Ascending aorta (tissue), 2 donors: ENCODE measurements at regions not wholly inside any gene's neighbourhood (a gene's known extent, or its start where the extent isn't known, plus 50 kb on each side); places are given as distances from the start of the nearest gene placed in this dataset.

ENCODE experiments used
- DNase-seq, 2 donors: peaks; one replicate each; pipeline ENCODE4 v3.0.0-alpha.2; 2019; ENCODE audit warnings: low spot score in 2 of 2
- H3K27ac ChIP-seq, 2 donors: fragments of 200-600 bp; sonication (generic); one replicate each; pipeline ENCODE4 v1.5.1; 2016 to 2017; ENCODE audit warnings: mild to moderate bottlenecking in 1 of 2
- H3K27me3 ChIP-seq: fragments of 200-600 bp; sonication (generic); one replicate; pipeline ENCODE4 v1.5.1; 2017
- H3K36me3 ChIP-seq, 2 donors: fragments of 200-600 bp; sonication (generic); one replicate each; pipeline ENCODE4 v1.5.1; 2016
- H3K4me1 ChIP-seq, 2 donors: fragments of 200-600 bp; sonication (generic); one replicate each; pipeline ENCODE4 v1.5.1; 2016 to 2017; ENCODE audit warnings: mild to moderate bottlenecking in 1 of 2
- H3K4me3 ChIP-seq, 2 donors: fragments of 200-600 bp; sonication (generic); one replicate each; pipeline ENCODE4 v1.5.1; 2016 to 2017; ENCODE audit warnings: mild to moderate bottlenecking in 1 of 2
- H3K9me3 ChIP-seq, 2 donors: fragments of 200-600 bp; sonication (generic); one replicate each; pipeline ENCODE4 v1.5.1; 2016
- CTCF ChIP-seq, 3 experiments: fragments of 200-600 bp in 2 of 3; fragments of 450-650 bp in 1 of 3; sonication (generic) in 2 of 3; IDR thresholded peaks; one replicate each; pipeline ENCODE4 v1.5.1; 2016 to 2019; ENCODE audit warnings: antibody characterized with exemption in 3 of 3, mild to moderate bottlenecking in 1 of 3, moderate library complexity in 1 of 3
- intact Hi-C: fragments of 100-400 bp; cut with DNase I; formaldehyde crosslinking; loops from one replicate; pipeline ENCODE4 v1.15.1; 2023

GRCh38 chr4:121237069-121237399 lies 72.9 kb upstream of the TNIP3 start:
- Histone ChIP-seq H3K27ac (no peak overlapping the region), H3K4me3 (no peak overlapping the region), H3K4me1 (no peaks in the 10 kb centered on the region), H3K36me3 (no peaks in the 10 kb centered on the region), H3K27me3 (no peaks in the 10 kb centered on the region), H3K9me3 (no peaks in the 10 kb centered on the region)
- TF ChIP-seq CTCF (IDR thresholded peaks at IDR 0.05), result no peak
- DNase-seq, result no peak
- intact Hi-C loops, result no loop called here

GRCh38 chr4:121236353-121237068 lies 72.4 kb upstream of the TNIP3 start:
- no peak for DNase-seq
- Histone ChIP-seq H3K4me3 (no peak overlapping the region), H3K27me3 (no peaks in the 10 kb centered on the region), H3K9me3 (no peaks in the 10 kb centered on the region), H3K27ac (no peak overlapping the region), H3K36me3 (no peaks in the 10 kb centered on the region), H3K4me1 (no peaks in the 10 kb centered on the region)
- no peak for TF ChIP-seq CTCF (IDR thresholded peaks at IDR 0.05)
- intact Hi-C loops, result no loop called here

- intact Hi-C loops, result no loop called here
- no peak overlapping the region for H3K4me3 ChIP-seq
Observed at GRCh38 chr4:121233982-121234381, 69.9 kb upstream of the TNIP3 start.

GRCh38 chr4:121229993-121230392 lies 65.9 kb upstream of the TNIP3 start:
- no peak for DNase-seq
- H3K27ac ChIP-seq, result no peak overlapping the region
- H3K4me3 ChIP-seq, result no peak overlapping the region
- H3K4me1 ChIP-seq, result no peaks in the 10 kb centered on the region
- H3K9me3 ChIP-seq, result no peaks in the 10 kb centered on the region
- H3K27me3 ChIP-seq, result no peaks in the 10 kb centered on the region
- intact Hi-C loops, result no loop called here
- H3K36me3 ChIP-seq, result no peaks in the 10 kb centered on the region
- TF ChIP-seq CTCF (IDR thresholded peaks at IDR 0.05), result no peak

More at GRCh38 chr4:121233982-121234381, 69.9 kb upstream of the TNIP3 start:
- no peak overlapping the region for H3K27ac ChIP-seq
- TF ChIP-seq CTCF (IDR thresholded peaks at IDR 0.05), result no peak
- H3K27me3 ChIP-seq, result no peaks in the 10 kb centered on the region
- no peaks in the 10 kb centered on the region for H3K4me1 ChIP-seq
- no peaks in the 10 kb centered on the region for H3K9me3 ChIP-seq
- no peaks in the 10 kb centered on the region for H3K36me3 ChIP-seq
- DNase-seq, result no peak

GRCh38 chr4:121228848-121229247 lies 64.7 kb upstream of the TNIP3 start:
- Histone ChIP-seq H3K9me3 (no peaks in the 10 kb centered on the region), H3K4me3 (no peak overlapping the region), H3K4me1 (no peaks in the 10 kb centered on the region), H3K27me3 (no peaks in the 10 kb centered on the region), H3K36me3 (no peaks in the 10 kb centered on the region), H3K27ac (no peak overlapping the region)
- no peak for DNase-seq
- no peak for TF ChIP-seq CTCF (IDR thresholded peaks at IDR 0.05)
- intact Hi-C loops, result no loop called here

GRCh38 chr4:121227341-121227792 lies 63.2 kb upstream of the TNIP3 start:
- Histone ChIP-seq H3K27me3 (no peaks in the 10 kb centered on the region), H3K4me3 (no peak overlapping the region), H3K4me1 (no peaks in the 10 kb centered on the region), H3K27ac (no peak overlapping the region), H3K9me3 (no peaks in the 10 kb centered on the region), H3K36me3 (no peaks in the 10 kb centered on the region)
- intact Hi-C loops, result no loop called here
- DNase-seq, result no peak
- TF ChIP-seq CTCF (IDR thresholded peaks at IDR 0.05), result no peak
